HG03196 (cell line): ENCODE measurements at regions not wholly inside any gene's neighbourhood (a gene's known extent, or its start where the extent isn't known, plus 50 kb on each side); places are given as distances from the start of the nearest gene placed in this dataset.

ENCODE experiments used
- ATAC-seq: cut with Tn5 transposase; IDR thresholded peaks from one replicate; pipeline ENCODE4 v1.9.1; 2021; ENCODE audit not compliant: unreplicated experiment

DNA sequence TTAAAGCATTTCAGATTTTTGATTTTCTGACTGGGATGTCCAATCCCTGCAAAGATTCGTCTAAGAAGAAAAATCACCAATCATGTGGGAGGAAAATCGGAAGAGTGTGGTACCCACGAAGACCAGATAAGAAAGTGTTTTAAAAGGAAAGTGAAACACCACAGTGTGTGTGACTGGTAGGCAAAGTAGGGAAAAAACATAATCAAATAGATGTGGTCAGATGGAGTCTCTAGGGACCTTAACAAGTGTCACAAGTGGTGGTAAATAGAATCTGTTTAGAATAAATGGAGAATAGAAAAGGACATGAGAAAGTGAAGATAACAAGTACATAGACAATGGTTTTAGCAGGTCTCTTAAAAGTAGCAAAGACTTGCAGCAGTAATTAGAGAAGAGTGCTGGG is 154.6 kb downstream of the SLC30A10 start:
- ATAC-seq: peak; percentile 100

DNA sequence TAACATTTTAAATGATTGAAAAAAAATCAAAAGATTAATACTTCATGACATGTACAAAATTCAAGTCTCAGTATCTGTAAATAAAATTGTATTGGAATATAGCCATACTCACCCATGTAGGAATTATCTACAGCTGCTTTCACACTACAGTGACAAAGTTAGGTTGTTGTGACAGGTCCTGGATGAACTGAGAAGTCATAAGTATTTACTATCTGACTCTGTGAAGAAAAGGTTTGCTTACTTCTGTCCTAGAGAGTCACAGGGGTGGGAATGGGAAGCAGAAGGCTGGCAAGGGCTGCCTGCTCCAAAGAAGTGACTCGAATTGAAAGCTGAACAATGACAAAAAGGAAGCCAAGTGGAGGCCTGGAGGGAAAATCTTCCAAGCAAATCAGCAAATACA is 155.2 kb downstream of the SLC30A10 start:
- no peak for ATAC-seq

DNA sequence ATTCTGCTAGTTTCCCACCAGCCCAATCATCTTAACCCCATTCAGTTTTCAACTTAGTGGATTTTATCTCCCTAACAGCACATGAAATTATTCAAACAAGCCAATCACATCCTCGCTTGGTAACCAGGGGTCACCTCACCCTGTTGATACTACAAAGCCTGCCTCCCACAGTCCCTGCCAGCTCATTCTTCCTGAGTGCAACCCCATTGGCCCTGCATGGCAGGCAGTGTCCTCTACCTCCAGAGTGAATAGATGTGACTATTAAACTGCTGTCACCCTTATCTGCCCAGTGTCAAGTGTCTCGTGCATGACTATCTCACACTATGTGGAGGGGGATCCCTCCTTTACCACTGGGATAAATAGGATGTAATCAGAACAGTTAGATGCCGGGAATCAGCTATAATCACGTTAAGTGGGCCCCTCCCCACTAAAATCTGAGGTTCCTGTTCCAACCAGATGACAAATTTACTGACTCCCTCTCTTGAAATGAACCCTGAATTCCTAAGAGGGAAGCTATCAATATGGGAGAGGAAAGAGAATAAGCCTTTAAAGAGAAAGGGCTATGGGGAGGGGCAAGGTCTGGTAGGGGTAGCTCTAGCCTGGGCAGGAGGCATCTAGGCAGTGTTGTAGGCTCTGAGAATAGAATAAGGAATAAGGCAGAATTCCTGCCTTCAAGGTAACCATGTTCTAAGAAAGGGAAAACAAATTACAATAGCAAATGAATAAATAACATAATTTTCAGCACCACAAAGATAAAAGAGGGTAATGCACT is 155.9 kb downstream of the SLC30A10 start:
- no peak for ATAC-seq

DNA sequence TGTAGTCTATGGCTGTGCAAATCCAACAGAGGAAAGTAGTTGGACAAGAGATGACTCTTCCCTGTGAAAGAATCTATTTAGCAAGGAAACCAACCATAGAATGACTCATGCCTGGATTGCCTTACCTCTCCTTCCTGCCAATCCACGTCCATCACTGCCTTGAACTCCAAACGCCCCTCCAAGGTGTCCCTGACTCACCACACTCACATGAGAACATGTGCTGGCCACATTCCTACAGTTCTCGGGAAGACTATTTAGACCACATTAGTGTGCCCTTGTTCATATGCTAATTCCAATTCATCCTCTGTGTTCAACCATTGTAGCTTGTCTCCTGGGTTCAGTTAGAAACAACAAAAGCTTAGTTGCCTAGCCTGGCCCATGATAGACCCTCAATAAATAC is 157.3 kb downstream of the SLC30A10 start:
- no peak for ATAC-seq

DNA sequence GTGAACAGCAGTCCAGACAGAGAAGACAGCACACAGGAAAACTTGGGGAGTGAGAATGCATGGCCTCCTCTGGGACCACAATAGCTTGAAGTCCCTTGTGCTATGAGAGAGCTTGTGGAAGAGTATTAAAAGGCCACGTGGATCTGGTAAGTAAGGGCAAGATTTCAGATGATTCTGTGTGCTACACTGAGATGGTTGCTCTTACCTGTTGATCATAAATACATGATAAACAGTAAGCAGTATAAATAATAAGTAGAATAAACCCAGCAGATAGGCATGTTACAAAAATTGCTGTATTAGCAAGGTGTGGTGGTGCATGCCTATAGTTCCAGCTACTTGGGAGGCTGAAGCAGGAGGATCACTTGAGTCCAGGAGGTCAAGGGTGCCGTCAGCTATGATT is 150.4 kb upstream of the ZC3H11B start:
- no peak for ATAC-seq

DNA sequence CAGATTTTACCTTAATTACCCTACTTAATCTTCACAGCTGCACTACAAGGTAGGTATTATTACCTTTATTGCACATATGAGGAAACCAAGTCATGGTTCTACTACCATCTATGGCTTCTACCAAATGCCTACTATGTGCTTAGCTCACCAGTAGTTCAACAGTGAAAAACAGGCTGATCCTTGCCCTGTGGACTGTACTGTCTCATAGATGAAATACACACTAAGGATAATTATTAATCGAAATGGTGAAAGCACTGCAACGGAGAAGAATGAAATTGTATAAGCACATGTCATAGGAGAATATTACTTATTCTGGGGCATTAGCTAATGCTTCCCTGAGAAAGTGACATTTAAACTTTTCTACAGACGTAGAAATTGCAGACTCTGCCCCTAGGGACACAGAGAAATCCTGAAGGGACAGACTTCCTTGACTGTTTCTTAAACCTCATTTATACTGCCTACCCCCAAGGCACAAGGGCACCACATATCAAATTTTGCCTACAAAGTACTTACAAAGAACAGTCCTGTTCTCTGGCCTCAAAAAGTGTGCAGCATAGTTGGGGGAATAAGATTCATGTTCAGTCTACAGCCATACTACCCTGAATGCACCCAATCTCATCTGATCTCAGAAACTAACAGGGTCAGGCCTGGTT is 148.4 kb upstream of the ZC3H11B start:
- ATAC-seq: no peak

DNA sequence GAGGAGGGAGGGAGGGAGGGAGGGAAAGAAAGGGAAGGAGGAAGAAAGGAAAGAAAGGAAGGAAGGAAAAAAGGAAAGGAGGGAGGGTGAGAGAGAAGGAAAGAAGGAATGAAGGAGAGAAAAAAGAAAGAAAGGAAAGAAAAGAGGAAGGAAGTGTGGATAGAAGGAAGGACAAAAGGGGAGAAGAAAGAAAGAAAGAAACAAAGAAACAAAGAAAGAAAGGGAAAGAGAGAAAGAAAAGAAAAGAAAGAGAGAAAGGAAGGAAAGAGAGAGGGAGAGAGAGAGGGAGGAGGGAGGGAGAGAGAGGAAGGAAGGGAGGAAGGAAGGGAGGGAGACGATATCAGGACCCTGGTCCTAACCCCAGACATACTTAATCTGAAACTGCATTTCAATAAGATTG is 146.2 kb upstream of the ZC3H11B start:
- no peak for ATAC-seq

DNA sequence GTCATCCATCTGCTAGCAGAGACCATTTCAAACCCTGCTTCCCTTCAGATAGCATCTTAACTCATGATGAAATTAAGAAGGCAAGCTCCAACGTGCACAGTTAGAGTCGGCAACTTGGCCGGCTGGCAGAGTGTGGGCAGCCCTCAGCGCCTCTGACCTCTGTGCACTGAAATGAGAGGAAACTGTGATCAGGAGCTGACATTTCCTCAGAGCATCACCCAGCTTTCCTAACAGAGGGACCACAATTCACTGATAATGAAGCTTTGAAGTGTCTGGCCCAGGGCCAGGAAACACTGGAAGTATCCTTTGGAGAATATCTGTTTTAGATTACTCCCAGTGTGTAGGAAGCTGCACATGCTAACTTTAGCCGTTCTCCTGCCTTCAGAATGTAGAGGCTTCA is 145.0 kb upstream of the ZC3H11B start:
- no peak for ATAC-seq

DNA sequence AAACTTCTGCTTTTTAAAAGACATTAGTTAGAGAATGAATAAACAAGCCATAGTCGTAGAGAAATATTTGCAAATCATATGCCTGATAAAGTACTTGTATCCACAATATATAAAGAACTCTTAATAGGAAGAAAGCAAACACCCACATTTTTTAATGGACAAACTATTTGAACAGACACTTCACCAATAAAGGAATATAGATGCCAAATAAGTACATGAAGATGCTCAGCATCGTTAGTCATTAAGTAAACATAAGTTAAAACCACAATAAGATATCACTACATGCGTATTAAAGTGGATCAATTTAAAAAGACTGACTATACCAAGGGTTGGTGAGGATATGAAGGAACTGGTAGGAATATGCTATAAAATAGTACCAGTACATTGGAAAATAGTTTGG is 142.3 kb upstream of the ZC3H11B start:
- ATAC-seq: no peak

DNA sequence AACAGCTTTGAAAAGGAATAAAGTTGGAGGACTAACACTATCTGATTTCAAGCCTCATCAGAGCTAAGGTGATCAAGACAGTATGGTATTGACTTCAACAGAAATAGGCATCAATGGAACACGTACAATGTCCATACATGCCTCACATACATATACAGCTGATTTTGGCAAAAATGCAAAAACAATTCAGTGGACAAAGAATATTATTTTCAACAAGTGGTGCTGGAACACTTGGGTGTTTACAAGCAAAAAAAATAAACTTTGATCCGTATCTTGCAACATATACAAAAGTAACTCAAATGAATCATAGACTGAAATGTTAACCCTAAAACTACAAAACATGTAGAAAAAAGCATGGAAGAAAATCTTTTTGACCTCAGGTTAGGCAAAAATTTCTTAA is 141.9 kb upstream of the ZC3H11B start:
- no peak for ATAC-seq

DNA sequence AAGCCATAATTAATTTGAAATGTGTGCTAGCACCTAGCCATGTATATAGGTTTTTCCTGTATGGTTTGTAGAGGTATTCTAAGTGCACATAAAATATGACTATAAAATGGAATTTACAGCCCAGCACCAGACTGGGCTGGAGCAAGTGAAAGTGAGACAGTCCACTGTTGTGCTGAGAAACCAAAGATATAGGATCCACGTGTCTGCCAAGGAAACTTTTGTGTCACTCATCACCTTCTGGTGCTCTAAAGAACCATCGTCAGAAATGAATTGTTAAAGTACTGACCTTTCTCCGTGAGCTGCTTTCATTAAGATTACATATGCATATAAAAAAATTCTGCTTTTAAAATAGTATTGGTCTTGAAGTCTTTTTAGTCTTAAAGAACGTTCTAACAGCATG is 141.0 kb upstream of the ZC3H11B start:
- no peak for ATAC-seq

DNA sequence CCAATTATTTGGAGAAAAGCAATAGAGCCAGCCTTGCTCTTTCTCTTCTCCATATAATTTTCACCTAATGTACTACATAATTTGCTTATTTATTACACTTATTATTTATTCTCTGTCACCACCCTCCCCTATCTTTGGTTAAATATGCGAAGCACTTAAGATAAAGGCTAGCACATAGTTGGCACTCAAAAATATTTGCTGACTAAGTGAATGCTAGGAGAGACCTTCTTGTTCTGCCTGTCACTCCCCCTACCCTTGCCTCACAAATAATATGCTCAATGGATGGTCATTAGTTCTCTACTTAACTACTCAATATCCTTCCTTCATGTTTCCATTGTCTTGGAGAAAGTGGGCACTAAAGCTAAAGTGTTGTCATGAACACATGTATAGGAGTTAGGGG is 139.7 kb upstream of the ZC3H11B start:
- no peak for ATAC-seq

DNA sequence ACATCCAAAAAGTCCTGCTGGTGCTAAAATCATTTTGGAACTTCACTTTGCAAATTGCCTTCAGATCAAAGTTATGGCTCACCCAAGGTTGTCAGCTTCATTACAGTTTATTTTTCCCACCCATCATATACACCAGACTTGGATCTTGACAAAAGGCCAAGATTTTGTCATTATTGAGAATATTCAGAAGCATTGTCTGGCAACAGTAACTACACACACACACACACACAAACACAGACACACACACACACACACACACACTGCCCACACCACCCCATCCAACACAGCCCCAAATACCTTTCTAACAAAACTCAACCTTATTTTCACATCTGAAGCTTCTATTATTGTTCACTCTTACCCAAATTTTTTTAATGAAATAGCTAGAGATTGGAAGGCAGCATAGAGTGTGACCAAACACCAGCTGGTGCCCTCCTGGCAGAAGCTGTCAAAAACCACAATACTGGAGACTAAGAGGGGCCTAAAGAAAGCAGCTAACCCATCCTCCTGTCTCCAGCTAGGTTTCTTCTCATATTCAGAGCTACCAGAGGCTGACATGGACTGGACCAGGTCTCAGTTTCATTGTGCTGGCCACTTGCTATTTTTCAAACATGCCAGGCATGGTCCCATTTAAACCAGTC is 139.1 kb upstream of the ZC3H11B start:
- no peak for ATAC-seq

DNA sequence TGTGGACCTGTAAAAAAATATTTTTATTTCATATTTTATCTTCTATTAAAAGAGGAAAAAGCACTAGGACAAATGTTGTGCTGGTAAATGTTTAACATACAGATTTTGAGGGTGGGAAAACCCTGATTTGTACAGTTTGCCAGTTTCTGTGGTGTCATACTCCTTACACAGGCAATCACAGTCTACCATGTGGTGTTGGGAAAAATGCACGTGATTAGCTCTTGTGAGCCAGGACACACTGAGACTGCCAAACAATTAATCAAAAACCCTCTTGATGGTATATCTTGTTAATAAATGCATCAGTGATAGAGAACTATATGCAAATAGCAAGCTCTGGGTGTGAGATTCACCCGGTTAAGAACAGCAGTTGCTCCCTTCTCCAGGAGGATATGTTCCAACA is 136.5 kb upstream of the ZC3H11B start:
- ATAC-seq: no peak

DNA sequence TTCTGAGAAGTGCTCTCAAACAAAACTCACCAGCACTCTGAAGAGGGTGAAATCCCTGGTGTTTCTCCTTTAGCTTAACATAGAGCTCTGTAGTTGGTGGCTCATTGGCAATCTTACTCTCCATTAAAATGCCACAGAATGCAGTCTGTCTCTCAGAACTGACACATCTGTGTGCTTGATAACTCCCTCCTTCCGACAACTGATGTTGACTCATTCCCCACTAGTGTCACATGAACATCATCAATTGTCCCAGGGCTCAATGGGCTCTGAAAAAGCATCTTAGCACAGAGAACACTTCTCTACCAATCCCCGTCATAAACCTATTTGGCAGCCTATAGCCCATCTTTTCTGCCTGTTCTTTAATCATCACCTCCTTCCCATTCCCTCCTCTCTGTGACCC is 133.2 kb upstream of the ZC3H11B start:
- no peak for ATAC-seq

DNA sequence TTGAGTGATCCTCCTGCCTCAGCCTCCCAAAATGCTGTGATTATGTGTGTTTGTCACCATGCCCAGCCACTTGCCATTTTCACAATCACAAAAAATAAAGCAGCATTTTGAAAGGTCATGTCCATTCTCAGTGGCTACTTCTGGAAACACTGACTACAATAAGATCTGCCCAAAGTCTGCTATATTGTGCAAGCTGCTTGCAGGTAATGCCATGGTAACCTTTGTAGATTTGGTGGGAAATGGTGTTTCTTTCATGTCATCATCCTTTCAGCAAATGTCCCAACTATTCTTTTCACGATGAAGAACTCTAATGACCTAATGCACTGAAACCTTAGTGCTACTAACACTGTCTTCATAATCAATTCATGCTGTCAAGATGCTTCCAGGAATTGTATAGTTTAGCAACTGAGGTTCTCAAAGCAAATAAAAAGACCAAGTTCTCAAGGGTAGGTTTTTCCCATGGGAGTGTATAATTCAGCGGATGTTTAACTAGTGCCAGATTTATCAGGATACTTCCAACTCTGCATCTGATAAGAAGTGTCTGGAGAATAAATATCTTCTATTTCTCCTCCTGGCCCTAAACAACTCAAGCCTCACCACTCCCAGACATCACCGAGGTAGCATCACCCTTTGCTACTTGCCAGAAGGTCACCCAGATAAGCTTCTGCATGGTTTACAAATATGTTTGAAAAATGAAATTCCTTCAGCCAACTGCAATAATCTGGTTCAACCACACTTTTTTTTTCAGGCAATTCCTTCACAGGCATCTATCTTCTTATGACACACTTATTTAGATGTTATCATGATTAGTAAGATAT is 132.0 kb upstream of the ZC3H11B start:
- ATAC-seq: no peak

DNA sequence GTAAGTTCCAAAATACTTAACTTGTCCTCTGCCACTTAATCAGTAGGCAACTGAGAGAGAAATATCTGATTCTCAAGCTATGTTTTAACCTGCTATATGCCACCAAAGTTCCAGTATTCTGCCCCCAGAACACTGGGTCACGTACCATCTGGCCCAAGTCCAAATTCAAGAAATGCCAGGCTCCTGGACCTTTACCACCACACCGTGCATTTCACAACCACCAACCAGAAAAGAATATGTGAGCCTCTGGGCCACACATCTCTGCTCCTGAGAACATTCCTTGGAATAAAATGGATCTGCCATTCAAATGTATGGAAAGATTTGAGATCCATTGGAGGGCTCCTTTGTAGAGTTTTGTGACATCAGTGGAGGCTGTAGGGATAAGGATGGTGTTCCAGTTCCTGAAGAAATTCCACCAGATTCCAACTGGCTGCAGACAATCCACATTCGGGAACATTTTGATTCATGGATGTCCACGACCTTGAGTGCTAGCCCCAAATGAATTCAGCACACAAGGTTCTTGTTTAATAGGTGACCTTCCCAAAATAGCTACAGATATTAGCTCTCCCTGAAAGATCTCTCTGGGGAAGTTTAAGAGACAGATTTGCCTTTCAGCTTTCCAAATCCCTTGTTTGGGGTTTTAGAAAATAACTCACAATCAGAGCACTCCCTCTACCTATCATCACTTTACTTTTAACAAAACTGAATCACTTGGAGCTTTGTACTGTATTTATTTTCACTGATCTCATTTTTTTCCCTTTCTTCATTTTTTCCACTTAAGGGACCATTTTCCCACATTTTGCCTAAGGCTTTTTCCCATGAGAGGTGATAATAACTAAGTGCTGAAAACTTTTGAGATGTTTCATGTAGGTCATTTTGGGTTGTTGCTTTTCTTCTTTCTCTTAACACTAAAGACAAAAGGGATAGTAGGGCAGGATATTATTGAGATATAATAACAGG is 128.4 kb upstream of the ZC3H11B start:
- ATAC-seq: no peak

DNA sequence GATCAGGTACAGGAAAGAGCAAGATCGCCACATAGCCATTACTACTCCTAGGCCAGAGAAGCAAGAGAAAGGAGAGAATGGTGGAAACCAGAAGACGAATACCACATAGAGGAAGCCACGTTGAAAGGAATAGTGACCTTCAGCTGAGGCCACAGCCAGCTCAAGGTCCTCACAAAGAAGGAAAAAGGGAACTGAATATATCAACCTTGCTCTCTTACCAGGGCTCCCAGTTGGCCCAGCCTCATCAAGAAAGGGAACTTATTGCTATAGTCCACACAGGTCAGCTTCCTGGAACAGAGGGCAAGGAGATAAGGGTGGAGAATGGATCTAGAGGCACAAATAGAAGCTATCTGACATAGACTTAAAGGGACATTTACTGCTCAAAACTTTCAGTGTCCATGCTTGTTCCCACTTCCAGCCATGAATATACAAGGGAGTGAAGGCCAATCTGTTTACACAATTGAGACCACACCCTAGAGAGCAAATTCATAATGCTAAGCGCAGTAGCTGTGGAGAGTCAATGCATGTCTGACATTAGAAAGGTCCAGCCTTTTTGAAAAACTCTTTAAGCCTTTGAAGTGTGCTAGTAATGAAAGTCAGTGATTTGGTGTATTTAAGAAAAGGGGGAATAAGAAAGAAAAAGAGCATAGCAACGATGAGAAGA is 120.7 kb upstream of the ZC3H11B start:
- ATAC-seq: no peak

DNA sequence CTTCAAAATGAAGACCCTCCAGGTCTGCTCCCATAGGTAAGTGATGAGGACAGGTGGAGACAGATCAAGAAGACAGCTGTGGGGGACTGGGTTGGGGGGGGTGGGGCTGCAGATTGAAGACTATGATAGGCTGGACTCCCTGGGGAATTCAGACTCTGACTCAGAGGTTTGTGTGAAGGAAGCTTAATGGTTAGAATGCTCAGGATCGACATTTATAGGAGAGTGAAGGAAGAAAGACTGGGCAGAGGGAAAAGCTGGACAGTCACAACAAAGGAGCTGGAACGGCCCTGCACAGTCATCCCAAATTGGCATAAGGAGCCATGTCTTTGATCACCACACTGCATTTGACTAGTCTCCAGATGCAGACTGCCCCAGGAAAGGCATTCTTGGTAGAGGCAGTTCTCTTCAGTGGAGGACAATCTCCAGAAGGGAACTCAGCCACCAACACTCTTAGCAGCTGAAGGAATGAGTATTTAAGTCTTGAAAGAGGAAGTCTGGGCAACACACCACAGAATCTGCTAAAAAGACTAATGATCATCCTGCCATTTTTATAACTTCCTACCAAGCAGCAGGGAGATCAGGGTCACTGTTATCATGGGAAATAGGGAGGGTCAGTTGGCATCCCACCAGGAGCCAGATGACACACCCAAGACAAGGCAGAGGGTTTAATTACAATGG is 120.0 kb upstream of the ZC3H11B start:
- ATAC-seq: no peak
